Loucy (cell line): ENCODE measurements at regions not wholly inside any gene's neighbourhood (a gene's known extent, or its start where the extent isn't known, plus 50 kb on each side); places are given as distances from the start of the nearest gene placed in this dataset.

Experiments
- CTCF ChIP-seq: fragments of 200-600 bp; sonication (generic); conservative IDR thresholded peaks from 2 replicates; pipeline ENCODE4 v1.5.1; 2014; ENCODE audit warnings: mild to moderate bottlenecking, antibody characterized with exemption, low read length
- EZH2phosphoT487 ChIP-seq: fragments of 200-600 bp; IDR thresholded peaks from 2 replicates; pipeline ENCODE4 v1.6.1; 2018; ENCODE audit warnings: antibody characterized with exemption, mild to moderate bottlenecking, moderate library complexity, borderline replicate concordance

GRCh38 chr10:128278362-128278761 lies 152.1 kb upstream of the MKI67 start:
- TF ChIP-seq EZH2phosphoT487 (no peak), CTCF (no peak)
